Keratinocyte (primary cell): ENCODE measurements at regions not wholly inside any gene's neighbourhood (a gene's known extent, or its start where the extent isn't known, plus 50 kb on each side); places are given as distances from the start of the nearest gene placed in this dataset.

Experiments
- DNase-seq: peaks from one replicate; pipeline ENCODE4 v3.0.0-alpha.2; 2011; ENCODE audit warnings: low read depth, missing footprints, low spot score
- FAIRE-seq: peaks from 2 replicates; lab custom pipeline; 2011; peaks lifted over from hg19 to GRCh38; lab: Jason Lieb, UNC
- H2AFZ ChIP-seq: 2 replicates; pipeline ENCODE4 v1.6.0; 2012; ENCODE audit warnings: low read length, control low read depth, inconsistent platforms; ENCODE audit not compliant: control insufficient read depth
- H3K27ac ChIP-seq: 2 replicates; pipeline ENCODE4 v1.5.1; 2011; ENCODE audit warnings: low read length; ENCODE audit not compliant: control insufficient read depth, insufficient read depth
- H3K27me3 ChIP-seq: 3 replicates; pipeline ENCODE4 v1.6.0; 2011; ENCODE audit warnings: low read length; ENCODE audit not compliant: control insufficient read depth, insufficient read depth; ENCODE audit errors: extremely low read depth
- H3K36me3 ChIP-seq, 2 experiments: 2 replicates in 1 of 2; 3 replicates in 1 of 2; pipeline ENCODE4 v1.5.1; 2011; ENCODE audit warnings: low read length in 2 of 2, mild to moderate bottlenecking in 1 of 2; ENCODE audit not compliant: control insufficient read depth in 2 of 2, insufficient read depth in 2 of 2; ENCODE audit errors: extremely low read depth in 1 of 2
- H3K4me1 ChIP-seq: 3 replicates; pipeline ENCODE4 v1.5.1; 2011; ENCODE audit warnings: low read length; ENCODE audit not compliant: control insufficient read depth, insufficient read depth; ENCODE audit errors: extremely low read depth
- H3K4me2 ChIP-seq: 3 replicates; pipeline ENCODE4 v1.6.0; 2011; ENCODE audit warnings: low read depth, low read length; ENCODE audit not compliant: control insufficient read depth, insufficient read depth; ENCODE audit errors: extremely low read depth
- H3K4me3 ChIP-seq, 3 experiments: fragments of 200-600 bp in 1 of 3; sonication (generic) in 1 of 3; 2 replicates in 2 of 3; 3 replicates in 1 of 3; pipeline ENCODE4 v1.5.1; 2011 to 2016; ENCODE audit warnings: low read length in 3 of 3, mild to moderate bottlenecking in 3 of 3, control low read depth in 2 of 3, inconsistent platforms in 1 of 3, low read depth in 1 of 3, mixed read lengths in 1 of 3, mixed run types in 1 of 3, moderate library complexity in 1 of 3; ENCODE audit not compliant: control insufficient read depth in 2 of 3, insufficient read depth in 2 of 3; ENCODE audit errors: extremely low read depth in 1 of 3
- H3K79me2 ChIP-seq: 2 replicates; pipeline ENCODE4 v1.6.0; 2012; ENCODE audit warnings: low read length; ENCODE audit not compliant: control insufficient read depth, insufficient read depth
- H3K9ac ChIP-seq: 3 replicates; pipeline ENCODE4 v1.6.0; 2011; ENCODE audit warnings: low read length; ENCODE audit not compliant: control insufficient read depth, insufficient read depth; ENCODE audit errors: extremely low read depth
- H3K9me1 ChIP-seq: 3 replicates; pipeline ENCODE4 v1.6.0; 2011; ENCODE audit warnings: low read length; ENCODE audit not compliant: control insufficient read depth, insufficient read depth; ENCODE audit errors: extremely low read depth
- H3K9me3 ChIP-seq: 2 replicates; pipeline ENCODE4 v1.5.1; 2012; ENCODE audit warnings: low read depth, low read length; ENCODE audit not compliant: control insufficient read depth
- H4K20me1 ChIP-seq: 3 replicates; pipeline ENCODE4 v1.6.0; 2011; ENCODE audit warnings: low read length; ENCODE audit not compliant: control insufficient read depth, insufficient read depth; ENCODE audit errors: extremely low read depth
- EZH2 ChIP-seq: IDR thresholded peaks from one replicate; pipeline ENCODE4 v1.6.1; 2012; ENCODE audit warnings: inconsistent platforms, mild to moderate bottlenecking, low read length, moderate library complexity
- dilution Hi-C: fragments of 300-500 bp; cut with MboI; formaldehyde crosslinking; loops from one replicate; pipeline ENCODE4 v1.7.0; 2020; ENCODE audit warnings: low sequenced_read_pairs; ENCODE audit not compliant: extremely low pct_ligation_motif_present
- TF ChIP-seq, protein P1 (sequence below), 3 experiments: IDR thresholded peaks in 1 of 3; conservative IDR thresholded peaks in 1 of 3; optimal IDR thresholded peaks in 1 of 3; 2 replicates in 2 of 3; 3 replicates in 1 of 3; pipeline versions ENCODE3 to v1.5.1; 2011; ENCODE audit warnings: low read length in 3 of 3, mild to moderate bottlenecking in 3 of 3, moderate library complexity in 2 of 3, control low read depth in 1 of 3, inconsistent platforms in 1 of 3; ENCODE audit not compliant: insufficient read depth in 2 of 3; ENCODE audit errors: extremely low read depth in 1 of 3

DNA sequence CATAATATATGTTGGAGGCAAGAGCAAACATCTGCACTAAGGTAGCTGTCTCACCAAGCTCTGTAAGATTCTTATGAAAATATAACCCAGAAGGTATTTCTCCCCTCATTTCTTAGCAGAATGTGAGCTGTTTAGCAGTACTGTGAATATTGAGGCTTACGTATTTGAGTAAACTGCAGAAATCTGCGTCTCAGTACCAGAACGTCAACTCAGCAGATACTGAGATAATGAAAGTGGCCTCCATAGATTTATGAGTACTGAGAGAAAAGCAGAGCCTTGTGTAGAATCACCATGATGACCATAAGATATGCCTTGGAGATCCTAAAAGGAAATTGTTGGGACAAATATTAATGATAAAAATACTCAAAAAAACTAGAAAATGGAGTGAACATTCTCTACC, 296.7 kb upstream of the TECRL start:
- no peak overlapping the region for H3K4me2 ChIP-seq
- H3K4me3 ChIP-seq = no peak overlapping the region
- no peak overlapping the region for H3K27ac ChIP-seq
- no peaks in the 10 kb centered on the region for H3K4me1 ChIP-seq
- dilution Hi-C loops = no loop called here
- no peaks in the 10 kb centered on the region for H4K20me1 ChIP-seq
- no peaks in the 10 kb centered on the region for H3K27me3 ChIP-seq
- TF ChIP-seq EZH2 = no peak
- TF ChIP-seq, protein P1, sequence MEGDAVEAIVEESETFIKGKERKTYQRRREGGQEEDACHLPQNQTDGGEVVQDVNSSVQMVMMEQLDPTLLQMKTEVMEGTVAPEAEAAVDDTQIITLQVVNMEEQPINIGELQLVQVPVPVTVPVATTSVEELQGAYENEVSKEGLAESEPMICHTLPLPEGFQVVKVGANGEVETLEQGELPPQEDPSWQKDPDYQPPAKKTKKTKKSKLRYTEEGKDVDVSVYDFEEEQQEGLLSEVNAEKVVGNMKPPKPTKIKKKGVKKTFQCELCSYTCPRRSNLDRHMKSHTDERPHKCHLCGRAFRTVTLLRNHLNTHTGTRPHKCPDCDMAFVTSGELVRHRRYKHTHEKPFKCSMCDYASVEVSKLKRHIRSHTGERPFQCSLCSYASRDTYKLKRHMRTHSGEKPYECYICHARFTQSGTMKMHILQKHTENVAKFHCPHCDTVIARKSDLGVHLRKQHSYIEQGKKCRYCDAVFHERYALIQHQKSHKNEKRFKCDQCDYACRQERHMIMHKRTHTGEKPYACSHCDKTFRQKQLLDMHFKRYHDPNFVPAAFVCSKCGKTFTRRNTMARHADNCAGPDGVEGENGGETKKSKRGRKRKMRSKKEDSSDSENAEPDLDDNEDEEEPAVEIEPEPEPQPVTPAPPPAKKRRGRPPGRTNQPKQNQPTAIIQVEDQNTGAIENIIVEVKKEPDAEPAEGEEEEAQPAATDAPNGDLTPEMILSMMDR (optimal IDR thresholded peaks at IDR 0.05 in 1 of 3, IDR thresholded peaks at IDR 0.05 in 1 of 3, conservative IDR thresholded peaks at IDR 0.05 in 1 of 3; ENCODE audit: extremely low read depth in 1 of 3, insufficient read depth in 2 of 3, low read length in 3 of 3) = no peak
- no peak overlapping the region for H2AFZ ChIP-seq
- H3K79me2 ChIP-seq = no peaks in the 10 kb centered on the region
- H3K36me3 ChIP-seq = no peaks in the 10 kb centered on the region
- DNase-seq (no peak), FAIRE-seq (no peak)
- no peaks in the 10 kb centered on the region for H3K9me1 ChIP-seq
- no peaks in the 10 kb centered on the region for H3K9me3 ChIP-seq
- H3K9ac ChIP-seq = no peak overlapping the region

DNA sequence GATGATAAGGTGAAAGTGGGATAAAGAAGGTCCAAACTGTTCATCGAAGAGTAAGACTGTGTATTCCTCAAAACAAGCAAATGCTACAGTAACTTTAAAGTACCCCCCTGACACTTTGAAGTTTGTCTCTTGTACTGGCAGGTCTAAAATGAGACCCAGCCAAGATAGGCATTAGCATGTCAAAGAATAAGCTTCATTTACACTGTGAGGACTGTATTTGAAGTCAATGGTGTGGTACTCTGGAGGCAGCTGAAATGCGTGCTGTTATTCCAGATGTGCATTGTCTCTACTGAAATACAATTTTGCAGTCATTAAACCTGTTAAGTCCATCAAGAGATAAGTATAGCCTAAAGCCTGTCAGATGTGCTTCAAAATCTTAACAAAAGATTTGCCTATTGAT, 288.9 kb upstream of the TECRL start:
- TF ChIP-seq, protein P1 (optimal IDR thresholded peaks at IDR 0.05 in 1 of 3, IDR thresholded peaks at IDR 0.05 in 1 of 3, conservative IDR thresholded peaks at IDR 0.05 in 1 of 3; ENCODE audit: extremely low read depth in 1 of 3, insufficient read depth in 2 of 3, low read length in 3 of 3) = no peak
- no peak for TF ChIP-seq EZH2
- no peaks in the 10 kb centered on the region for H3K27me3 ChIP-seq
- H3K9ac ChIP-seq = no peak overlapping the region
- FAIRE-seq (no peak), DNase-seq (no peak)
- no peaks in the 10 kb centered on the region for H3K4me1 ChIP-seq
- H3K4me3 ChIP-seq = no peak overlapping the region
- H4K20me1 ChIP-seq = no peaks in the 10 kb centered on the region
- H3K79me2 ChIP-seq = no peaks in the 10 kb centered on the region
- no peak overlapping the region for H3K4me2 ChIP-seq
- no peaks in the 10 kb centered on the region for H3K36me3 ChIP-seq
- no peaks in the 10 kb centered on the region for H3K9me3 ChIP-seq
- dilution Hi-C loops = no loop called here
- H3K27ac ChIP-seq = no peak overlapping the region
- H3K9me1 ChIP-seq = no peaks in the 10 kb centered on the region
- no peak overlapping the region for H2AFZ ChIP-seq
